GM13977 (cell line): ENCODE measurements at regions not wholly inside any gene's neighbourhood (a gene's known extent, or its start where the extent isn't known, plus 50 kb on each side); places are given as distances from the start of the nearest gene placed in this dataset.

Experiments
- DNase-seq: peaks from one replicate; pipeline ENCODE4 v3.0.0; 2012; ENCODE audit warnings: low spot score
- in situ Hi-C: fragments of 300-500 bp; cut with MboI; formaldehyde crosslinking; loops from one replicate; pipeline ENCODE4 v1.12.0; 2022; ENCODE audit warnings: low sequenced_read_pairs, low pct_unique_long_range_greater_than_20kb, mixed read lengths, inconsistent platforms; ENCODE audit not compliant: unreplicated experiment
- TF ChIP-seq, protein P1 (sequence below): IDR thresholded peaks from 2 replicates; pipeline ENCODE4 v1.5.1; 2012; ENCODE audit warnings: mild to moderate bottlenecking, control low read depth; ENCODE audit not compliant: insufficient read depth; ENCODE audit errors: extremely low read depth, missing control alignments

DNA sequence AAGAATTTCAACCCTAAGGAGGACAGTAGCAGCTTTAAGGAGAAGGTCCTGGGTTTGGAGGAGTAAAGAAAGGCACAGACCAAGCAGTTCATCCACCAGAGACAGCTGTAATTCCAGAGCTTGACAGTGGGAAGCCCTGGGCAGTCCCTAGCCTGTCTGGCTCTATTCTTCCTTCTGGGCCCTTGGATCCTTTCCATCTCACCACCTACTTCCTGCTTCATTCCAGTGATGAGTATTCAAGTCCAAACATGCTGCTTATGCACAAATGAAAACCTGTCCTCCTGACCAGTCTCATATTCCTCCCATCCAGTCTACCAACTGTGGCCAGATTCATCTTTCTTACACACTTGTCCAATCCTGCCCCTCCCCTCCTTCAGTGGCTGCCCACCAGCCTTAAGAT, 171.4 kb downstream of the CNTN3 start:
- in situ Hi-C loops = no loop called here
- TF ChIP-seq, protein P1, sequence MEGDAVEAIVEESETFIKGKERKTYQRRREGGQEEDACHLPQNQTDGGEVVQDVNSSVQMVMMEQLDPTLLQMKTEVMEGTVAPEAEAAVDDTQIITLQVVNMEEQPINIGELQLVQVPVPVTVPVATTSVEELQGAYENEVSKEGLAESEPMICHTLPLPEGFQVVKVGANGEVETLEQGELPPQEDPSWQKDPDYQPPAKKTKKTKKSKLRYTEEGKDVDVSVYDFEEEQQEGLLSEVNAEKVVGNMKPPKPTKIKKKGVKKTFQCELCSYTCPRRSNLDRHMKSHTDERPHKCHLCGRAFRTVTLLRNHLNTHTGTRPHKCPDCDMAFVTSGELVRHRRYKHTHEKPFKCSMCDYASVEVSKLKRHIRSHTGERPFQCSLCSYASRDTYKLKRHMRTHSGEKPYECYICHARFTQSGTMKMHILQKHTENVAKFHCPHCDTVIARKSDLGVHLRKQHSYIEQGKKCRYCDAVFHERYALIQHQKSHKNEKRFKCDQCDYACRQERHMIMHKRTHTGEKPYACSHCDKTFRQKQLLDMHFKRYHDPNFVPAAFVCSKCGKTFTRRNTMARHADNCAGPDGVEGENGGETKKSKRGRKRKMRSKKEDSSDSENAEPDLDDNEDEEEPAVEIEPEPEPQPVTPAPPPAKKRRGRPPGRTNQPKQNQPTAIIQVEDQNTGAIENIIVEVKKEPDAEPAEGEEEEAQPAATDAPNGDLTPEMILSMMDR = no peak
- DNase-seq = no peak

- in situ Hi-C loops = no loop called here
- DNase-seq = no peak
- TF ChIP-seq, protein P1 = no peak
These were observed 171.8 kb downstream of the CNTN3 start for GRCh38 chr3:74442683-74443082.

DNA sequence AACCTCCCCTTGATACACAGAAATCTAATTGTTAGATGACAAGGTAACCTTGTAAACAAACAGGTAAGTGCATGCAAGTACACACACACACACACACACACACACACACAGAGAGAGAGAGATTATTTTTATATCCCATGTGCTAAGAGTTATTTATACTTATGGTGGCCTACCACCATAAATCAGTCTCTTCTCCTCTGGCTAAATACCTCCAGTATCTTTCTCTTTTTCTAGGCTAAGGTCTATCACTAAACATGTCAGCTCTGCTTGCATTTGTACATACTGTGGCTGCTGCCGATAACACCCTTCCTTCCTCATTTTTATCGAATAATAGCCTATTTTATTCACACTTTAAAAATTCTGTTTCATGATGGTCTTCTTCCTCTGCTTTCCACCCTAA, 172.4 kb downstream of the CNTN3 start:
- TF ChIP-seq, protein P1 = no peak
- DNase-seq = no peak
- in situ Hi-C loops = no loop called here

DNA sequence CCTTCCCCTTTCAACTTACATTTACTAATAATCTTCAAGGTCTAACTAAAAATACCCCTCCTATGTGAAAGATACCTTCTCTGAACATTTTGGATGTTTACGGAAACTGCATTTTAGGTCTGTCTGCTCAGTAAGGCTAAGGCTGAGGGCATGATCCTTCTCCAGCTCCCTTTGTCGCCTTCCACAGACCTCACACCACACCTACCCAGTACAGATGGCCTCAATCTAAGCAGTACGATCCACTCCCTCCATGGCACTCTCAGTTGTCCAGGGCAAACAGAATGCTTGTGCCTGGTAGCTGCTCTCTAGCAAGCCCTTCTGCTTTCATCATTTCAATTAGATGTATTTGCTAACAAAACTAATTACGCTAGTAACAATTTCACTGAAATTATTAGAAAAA, 178.3 kb downstream of the CNTN3 start:
- in situ Hi-C loops = no loop called here
- TF ChIP-seq, protein P1 = no peak
- DNase-seq = no peak

- DNase-seq = no peak
- TF ChIP-seq, protein P1 = no peak
- in situ Hi-C loops = no loop called here
These were observed 178.8 kb downstream of the CNTN3 start for GRCh38 chr3:74435631-74436030.

- TF ChIP-seq, protein P1 = no peak
- in situ Hi-C loops = no loop called here
- no peak for DNase-seq
These were observed 180.1 kb downstream of the CNTN3 start for GRCh38 chr3:74434406-74434805.

DNA sequence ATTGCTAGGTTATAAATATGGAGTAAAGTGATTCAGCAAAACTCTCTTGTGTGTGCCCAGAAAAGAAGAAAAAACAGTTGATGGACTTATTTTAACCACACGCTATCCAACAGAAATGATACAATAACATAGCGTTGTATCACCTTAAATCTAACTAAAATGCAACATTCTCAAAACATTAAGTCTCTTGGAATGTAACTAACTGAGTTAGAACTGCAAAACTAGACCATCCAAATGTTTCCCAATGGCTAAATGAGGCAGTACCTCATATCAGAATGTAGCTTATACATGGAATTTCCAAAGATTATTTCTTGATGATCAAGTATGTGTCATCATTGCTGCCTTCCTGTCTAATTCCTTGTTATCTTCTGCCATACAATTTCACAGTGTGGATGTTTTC, 187.9 kb downstream of the CNTN3 start:
- in situ Hi-C loops = no loop called here
- TF ChIP-seq, protein P1 = no peak
- no peak for DNase-seq
